Sigmoid colon (tissue), 4 donors: ENCODE measurements at regions not wholly inside any gene's neighbourhood (a gene's known extent, or its start where the extent isn't known, plus 50 kb on each side); places are given as distances from the start of the nearest gene placed in this dataset.

Experiments used
- EP300 ChIP-seq, 4 donors: sonication (generic); formaldehyde crosslinking; IDR thresholded peaks; one replicate each; pipeline ENCODE4 v1.6.1; 2017; ENCODE audit warnings: antibody characterized with exemption in 4 of 4
- POLR2A ChIP-seq, 2 donors: fragments of 450-650 bp; IDR thresholded peaks; one replicate each; pipeline ENCODE4 v1.6.1; 2016; ENCODE audit warnings: antibody characterized with exemption in 2 of 2, mild to moderate bottlenecking in 2 of 2, moderate library complexity in 2 of 2
- POLR2AphosphoS5 ChIP-seq, 4 donors: sonication (generic); formaldehyde crosslinking; IDR thresholded peaks; one replicate each; pipeline ENCODE4 v1.6.1; 2017; ENCODE audit warnings: antibody characterized with exemption in 4 of 4
- TF ChIP-seq, protein P1 (sequence below), 4 experiments: fragments of 450-650 bp in 3 of 4; fragments of 200-600 bp in 1 of 4; IDR thresholded peaks; one replicate each; pipeline ENCODE4 v1.5.1; 2016 to 2019; ENCODE audit warnings: antibody characterized with exemption in 4 of 4, mild to moderate bottlenecking in 3 of 4, moderate library complexity in 2 of 4

GRCh38 chr14:97697772-97698171 is 900.6 kb downstream of the VRK1 start:
- TF ChIP-seq, protein P1, sequence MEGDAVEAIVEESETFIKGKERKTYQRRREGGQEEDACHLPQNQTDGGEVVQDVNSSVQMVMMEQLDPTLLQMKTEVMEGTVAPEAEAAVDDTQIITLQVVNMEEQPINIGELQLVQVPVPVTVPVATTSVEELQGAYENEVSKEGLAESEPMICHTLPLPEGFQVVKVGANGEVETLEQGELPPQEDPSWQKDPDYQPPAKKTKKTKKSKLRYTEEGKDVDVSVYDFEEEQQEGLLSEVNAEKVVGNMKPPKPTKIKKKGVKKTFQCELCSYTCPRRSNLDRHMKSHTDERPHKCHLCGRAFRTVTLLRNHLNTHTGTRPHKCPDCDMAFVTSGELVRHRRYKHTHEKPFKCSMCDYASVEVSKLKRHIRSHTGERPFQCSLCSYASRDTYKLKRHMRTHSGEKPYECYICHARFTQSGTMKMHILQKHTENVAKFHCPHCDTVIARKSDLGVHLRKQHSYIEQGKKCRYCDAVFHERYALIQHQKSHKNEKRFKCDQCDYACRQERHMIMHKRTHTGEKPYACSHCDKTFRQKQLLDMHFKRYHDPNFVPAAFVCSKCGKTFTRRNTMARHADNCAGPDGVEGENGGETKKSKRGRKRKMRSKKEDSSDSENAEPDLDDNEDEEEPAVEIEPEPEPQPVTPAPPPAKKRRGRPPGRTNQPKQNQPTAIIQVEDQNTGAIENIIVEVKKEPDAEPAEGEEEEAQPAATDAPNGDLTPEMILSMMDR (IDR thresholded peaks at IDR 0.05), result no peak
- TF ChIP-seq POLR2A (IDR thresholded peaks at IDR 0.05) (no peak), POLR2AphosphoS5 (IDR thresholded peaks at IDR 0.05) (no peak), EP300 (IDR thresholded peaks at IDR 0.05) (no peak)
